ENCODE measurements at regions not wholly inside any gene's neighbourhood (a gene's known extent, or its start where the extent isn't known, plus 50 kb on each side); places are given as distances from the start of the nearest gene placed in this dataset.

- no peak overlapping the region for H3K4me3 Mint-ChIP-seq
- H3K36me3 Mint-ChIP-seq, result no peaks in the 10 kb centered on the region
- no peaks in the 10 kb centered on the region for H3K4me1 Mint-ChIP-seq
- DNase-seq (ENCODE audit: low spot score in 2 of 2) (no peak), ATAC-seq (ENCODE audit: low read depth) (no peak)
- no peak overlapping the region for H3K27ac Mint-ChIP-seq
- no peaks in the 10 kb centered on the region for H3K27me3 Mint-ChIP-seq
- H3K9me3 Mint-ChIP-seq, result peaks cover 4% of the 10 kb centered on the region
Observed at GRCh38 chr14:44309331-44309730, 197.8 kb downstream of the FSCB start.

- peaks cover 6% of the 10 kb centered on the region for H3K9me3 Mint-ChIP-seq
- H3K4me1 Mint-ChIP-seq, result no peaks in the 10 kb centered on the region
- no peaks in the 10 kb centered on the region for H3K27me3 Mint-ChIP-seq
- no peak for ATAC-seq (ENCODE audit: low read depth)
- H3K27ac Mint-ChIP-seq, result no peak overlapping the region
- no peaks in the 10 kb centered on the region for H3K36me3 Mint-ChIP-seq
- no peak overlapping the region for H3K4me3 Mint-ChIP-seq
- no peak for DNase-seq (ENCODE audit: low spot score in 2 of 2)
Observed at GRCh38 chr14:44300916-44301315, 206.2 kb downstream of the FSCB start.

- Mint-ChIP-seq H3K27me3 (no peaks in the 10 kb centered on the region), H3K4me1 (no peaks in the 10 kb centered on the region), H3K9me3 (peaks cover 8% of the 10 kb centered on the region), H3K36me3 (no peaks in the 10 kb centered on the region), H3K27ac (no peak overlapping the region), H3K4me3 (no peak overlapping the region)
- DNase-seq (ENCODE audit: low spot score in 2 of 2) (no peak), ATAC-seq (ENCODE audit: low read depth) (no peak)
Observed at GRCh38 chr14:44297437-44297836, 209.6 kb downstream of the FSCB start.

GRCh38 chr14:44291366-44291915 lies 215.6 kb downstream of the FSCB start:
- H3K9me3 Mint-ChIP-seq, result peaks cover 3% of the 10 kb centered on the region

GRCh38 chr14:44287858-44288257 lies 219.2 kb downstream of the FSCB start:
- H3K9me3 Mint-ChIP-seq, result no peaks in the 10 kb centered on the region
- no peaks in the 10 kb centered on the region for H3K27me3 Mint-ChIP-seq
- H3K4me1 Mint-ChIP-seq, result no peaks in the 10 kb centered on the region
- H3K27ac Mint-ChIP-seq, result no peak overlapping the region
- no peak for ATAC-seq (ENCODE audit: low read depth)
- H3K36me3 Mint-ChIP-seq, result no peaks in the 10 kb centered on the region
- no peak overlapping the region for H3K4me3 Mint-ChIP-seq
- DNase-seq (ENCODE audit: low spot score in 2 of 2), result no peak

More at GRCh38 chr14:44291366-44291915, 215.6 kb downstream of the FSCB start:
- Mint-ChIP-seq H3K27me3 (no peaks in the 10 kb centered on the region), H3K36me3 (no peaks in the 10 kb centered on the region), H3K4me3 (no peak overlapping the region), H3K4me1 (no peaks in the 10 kb centered on the region), H3K27ac (no peak overlapping the region)
- ATAC-seq (ENCODE audit: low read depth) (no peak), DNase-seq (ENCODE audit: low spot score in 2 of 2) (no peak)

GRCh38 chr14:44286201-44286600 lies 220.9 kb downstream of the FSCB start:
- ATAC-seq (ENCODE audit: low read depth), result no peak
- Mint-ChIP-seq H3K4me1 (no peaks in the 10 kb centered on the region), H3K27me3 (no peaks in the 10 kb centered on the region), H3K9me3 (peaks cover 2% of the 10 kb centered on the region), H3K27ac (no peak overlapping the region), H3K36me3 (no peaks in the 10 kb centered on the region), H3K4me3 (no peak overlapping the region)
- no peak for DNase-seq (ENCODE audit: low spot score in 2 of 2)

GRCh38 chr14:44283836-44284235 lies 223.2 kb downstream of the FSCB start:
- Mint-ChIP-seq H3K9me3 (peaks cover 4% of the 10 kb centered on the region), H3K36me3 (no peaks in the 10 kb centered on the region), H3K27me3 (no peaks in the 10 kb centered on the region), H3K4me3 (no peak overlapping the region), H3K4me1 (no peaks in the 10 kb centered on the region), H3K27ac (no peak overlapping the region)
- DNase-seq (ENCODE audit: low spot score in 2 of 2) (no peak), ATAC-seq (ENCODE audit: low read depth) (no peak)

GRCh38 chr14:44279357-44279756 lies 227.7 kb downstream of the FSCB start:
- no peaks in the 10 kb centered on the region for H3K36me3 Mint-ChIP-seq
- ATAC-seq (ENCODE audit: low read depth), result no peak
- H3K9me3 Mint-ChIP-seq, result peaks cover 4% of the 10 kb centered on the region

GRCh38 chr14:44271637-44272036 lies 235.4 kb downstream of the FSCB start:
- Mint-ChIP-seq H3K36me3 (no peaks in the 10 kb centered on the region), H3K4me1 (no peaks in the 10 kb centered on the region), H3K4me3 (no peak overlapping the region), H3K9me3 (peaks cover 10% of the 10 kb centered on the region), H3K27ac (no peak overlapping the region), H3K27me3 (no peaks in the 10 kb centered on the region)
- ATAC-seq (ENCODE audit: low read depth), result no peak
- DNase-seq (ENCODE audit: low spot score in 2 of 2), result no peak

More at GRCh38 chr14:44279357-44279756, 227.7 kb downstream of the FSCB start:
- H3K4me3 Mint-ChIP-seq, result no peak overlapping the region
- no peaks in the 10 kb centered on the region for H3K27me3 Mint-ChIP-seq
- no peak overlapping the region for H3K27ac Mint-ChIP-seq
- H3K4me1 Mint-ChIP-seq, result no peaks in the 10 kb centered on the region
- DNase-seq (ENCODE audit: low spot score in 2 of 2), result no peak

- no peaks in the 10 kb centered on the region for H3K27me3 Mint-ChIP-seq
- ATAC-seq (ENCODE audit: low read depth), result no peak
- no peak overlapping the region for H3K27ac Mint-ChIP-seq
- DNase-seq (ENCODE audit: low spot score in 2 of 2), result no peak
- H3K9me3 Mint-ChIP-seq, result peaks cover 10% of the 10 kb centered on the region
- no peaks in the 10 kb centered on the region for H3K4me1 Mint-ChIP-seq
- H3K4me3 Mint-ChIP-seq, result no peak overlapping the region
- H3K36me3 Mint-ChIP-seq, result no peaks in the 10 kb centered on the region
Observed at GRCh38 chr14:44271006-44271405, 236.1 kb downstream of the FSCB start.

GRCh38 chr14:44265246-44265645 lies 241.8 kb downstream of the FSCB start:
- ATAC-seq (ENCODE audit: low read depth) (no peak), DNase-seq (ENCODE audit: low spot score in 2 of 2) (no peak)
- H3K9me3 Mint-ChIP-seq, result peaks cover 18% of the 10 kb centered on the region
- H3K27me3 Mint-ChIP-seq, result no peaks in the 10 kb centered on the region
- H3K4me1 Mint-ChIP-seq, result no peaks in the 10 kb centered on the region
- no peak overlapping the region for H3K4me3 Mint-ChIP-seq
- H3K36me3 Mint-ChIP-seq, result no peaks in the 10 kb centered on the region
- no peak overlapping the region for H3K27ac Mint-ChIP-seq

GRCh38 chr14:44215660-44216059 lies 291.4 kb downstream of the FSCB start:
- Mint-ChIP-seq H3K9me3 (peaks cover 13% of the 10 kb centered on the region), H3K27ac (no peak overlapping the region), H3K4me1 (no peaks in the 10 kb centered on the region), H3K36me3 (no peaks in the 10 kb centered on the region), H3K27me3 (no peaks in the 10 kb centered on the region), H3K4me3 (no peak overlapping the region)
- no peak for ATAC-seq (ENCODE audit: low read depth)
- no peak for DNase-seq (ENCODE audit: low spot score in 2 of 2)

- no peaks in the 10 kb centered on the region for H3K4me1 Mint-ChIP-seq
- H3K4me3 Mint-ChIP-seq, result no peak overlapping the region
- peaks cover 10% of the 10 kb centered on the region for H3K9me3 Mint-ChIP-seq
- H3K27me3 Mint-ChIP-seq, result no peaks in the 10 kb centered on the region
- no peaks in the 10 kb centered on the region for H3K36me3 Mint-ChIP-seq
- no peak for ATAC-seq (ENCODE audit: low read depth)
- no peak overlapping the region for H3K27ac Mint-ChIP-seq
- DNase-seq (ENCODE audit: low spot score in 2 of 2), result no peak
Observed at GRCh38 chr14:44211718-44212117, 295.4 kb downstream of the FSCB start.

- Mint-ChIP-seq H3K36me3 (no peaks in the 10 kb centered on the region), H3K4me3 (no peak overlapping the region), H3K27me3 (no peaks in the 10 kb centered on the region), H3K27ac (no peak overlapping the region), H3K9me3 (peaks cover 6% of the 10 kb centered on the region), H3K4me1 (no peaks in the 10 kb centered on the region)
- no peak for DNase-seq (ENCODE audit: low spot score in 2 of 2)
- ATAC-seq (ENCODE audit: low read depth), result no peak
Observed at GRCh38 chr14:44204061-44204835, 302.8 kb downstream of the FSCB start.

GRCh38 chr14:44180975-44181374 lies 326.1 kb downstream of the FSCB start:
- no peaks in the 10 kb centered on the region for H3K36me3 Mint-ChIP-seq
- ATAC-seq (ENCODE audit: low read depth) (no peak), DNase-seq (ENCODE audit: low spot score in 2 of 2) (no peak)
- peaks cover 11% of the 10 kb centered on the region for H3K9me3 Mint-ChIP-seq
- H3K27me3 Mint-ChIP-seq, result no peaks in the 10 kb centered on the region
- H3K4me3 Mint-ChIP-seq, result no peak overlapping the region
- H3K4me1 Mint-ChIP-seq, result no peaks in the 10 kb centered on the region
- no peak overlapping the region for H3K27ac Mint-ChIP-seq

Measured in memory B cell (primary cell).